ENCODE measurements at regions not wholly inside any gene's neighbourhood (a gene's known extent, or its start where the extent isn't known, plus 50 kb on each side); places are given as distances from the start of the nearest gene placed in this dataset.
"Not testable (repeated sequence)": the region's sequence is repeated elsewhere in the genome, so short reads cannot be mapped to it uniquely, and the experiment has no call there.

GRCh38 chr10:59047957-59048618 is 128.4 kb upstream of the PHYHIPL start:
- no peaks in the 10 kb centered on the region for H3K36me3 ChIP-seq (ENCODE audit: low read depth, low read length)
- no peaks in the 10 kb centered on the region for H3K9me3 ChIP-seq (ENCODE audit: low read length)
- no peak overlapping the region for H3K4me3 ChIP-seq (ENCODE audit: low read length)
- no peak overlapping the region for H3K27ac ChIP-seq (ENCODE audit: low read length)
- no peaks in the 10 kb centered on the region for H3K4me1 ChIP-seq (ENCODE audit: insufficient read depth, low read length)
- ATAC-seq: no peak
- ChIA-PET CTCF (no interaction called here), POLR2A (ENCODE audit: unreplicated experiment) (no interaction called here)
- no TSS peak for BruUV-seq (replicated peaks)
- H3F3A ChIP-seq (ENCODE audit: low read length, unreplicated experiment): no peaks in the 10 kb centered on the region
- TF ChIP-seq EZH2 (IDR thresholded peaks at IDR 0.05; ENCODE audit: low read length, unreplicated experiment) (no peak), CTCF (conservative IDR thresholded peaks at IDR 0.05; ENCODE audit: low read depth, low read length) (no peak), EZH2phosphoT487 (IDR thresholded peaks at IDR 0.05; ENCODE audit: borderline replicate concordance, low read length) (no peak)
- H4K20me1 ChIP-seq (ENCODE audit: low read length): no peaks in the 10 kb centered on the region
- H3K79me2 ChIP-seq (ENCODE audit: low read length): no peaks in the 10 kb centered on the region
- H2AFZ ChIP-seq (ENCODE audit: low read length): no peak overlapping the region
- intact Hi-C loops (cut with micrococcal nuclease): no loop called here
- no peak overlapping the region for H3K9ac ChIP-seq (ENCODE audit: low read length)
- no peaks in the 10 kb centered on the region for H3K9me2 ChIP-seq (replicated peaks; ENCODE audit: low read length)
- H3K4me2 ChIP-seq (ENCODE audit: low read length): no peak overlapping the region
- H3K27me3 ChIP-seq (ENCODE audit: low read length): peaks cover 19% of the 10 kb centered on the region
- no peak for DNase-seq

DNA sequence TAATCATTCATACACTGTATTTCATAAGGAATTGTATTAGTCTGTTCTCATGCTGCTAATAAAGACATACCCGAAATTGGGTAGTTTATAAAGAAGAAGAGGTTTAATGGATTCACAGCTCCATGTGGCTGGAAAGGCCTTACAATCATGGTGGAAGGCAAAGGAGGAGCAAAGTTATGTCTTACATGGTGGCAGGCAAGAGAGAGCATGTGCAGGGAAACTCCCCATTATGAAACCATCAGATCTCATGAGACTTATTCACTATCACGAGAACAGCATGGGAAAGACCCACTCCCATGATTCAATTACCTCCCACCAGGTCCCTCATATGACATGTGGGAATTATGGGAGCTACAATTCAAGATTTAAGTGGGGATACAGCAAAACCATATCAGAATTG is 122.9 kb upstream of the PHYHIPL start:
- ATAC-seq; BruUV-seq (replicated peaks); H3K4me3 ChIP-seq (ENCODE audit: low read length); H3K9ac ChIP-seq (ENCODE audit: low read length); intact Hi-C loops (cut with micrococcal nuclease); H3K79me2 ChIP-seq (ENCODE audit: low read length); H3K36me3 ChIP-seq (ENCODE audit: low read depth, low read length); H3F3A ChIP-seq (ENCODE audit: low read length, unreplicated experiment); DNase-seq; CTCF ChIA-PET; H4K20me1 ChIP-seq (ENCODE audit: low read length); H3K9me3 ChIP-seq (ENCODE audit: low read length); H2AFZ ChIP-seq (ENCODE audit: low read length); H3K27ac ChIP-seq (ENCODE audit: low read length); POLR2A ChIA-PET (ENCODE audit: unreplicated experiment); H3K4me1 ChIP-seq (ENCODE audit: insufficient read depth, low read length); H3K9me2 ChIP-seq (replicated peaks; ENCODE audit: low read length); H3K4me2 ChIP-seq (ENCODE audit: low read length): not testable (repeated sequence)
- peaks cover 14% of the 10 kb centered on the region for H3K27me3 ChIP-seq (ENCODE audit: low read length)

DNA sequence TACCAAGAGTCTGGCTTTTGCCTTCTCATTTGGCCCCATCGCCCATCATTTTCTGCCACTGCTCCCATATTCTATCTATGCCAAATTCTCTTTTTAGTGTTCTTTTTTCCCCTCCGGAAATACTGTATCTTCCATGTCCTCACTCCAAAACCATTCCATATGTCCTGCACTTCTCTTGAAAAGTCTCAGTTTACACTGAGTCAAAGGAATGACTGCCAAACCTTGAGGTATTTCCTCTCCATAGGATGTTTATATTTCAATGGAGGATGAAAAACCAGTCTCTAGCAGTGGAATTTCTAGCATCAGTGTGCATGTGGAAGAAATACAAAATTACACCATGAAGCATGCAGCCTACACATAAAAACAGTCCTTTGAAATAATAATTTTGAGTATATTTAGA is 121.4 kb upstream of the PHYHIPL start:
- no peaks in the 10 kb centered on the region for H3K9me3 ChIP-seq (ENCODE audit: low read length)
- no peak overlapping the region for H2AFZ ChIP-seq (ENCODE audit: low read length)
- no peaks in the 10 kb centered on the region for H3F3A ChIP-seq (ENCODE audit: low read length, unreplicated experiment)
- peaks cover 29% of the 10 kb centered on the region for H3K27me3 ChIP-seq (ENCODE audit: low read length)
- H3K27ac ChIP-seq (ENCODE audit: low read length): no peak overlapping the region
- no peaks in the 10 kb centered on the region for H4K20me1 ChIP-seq (ENCODE audit: low read length)
- H3K4me3 ChIP-seq (ENCODE audit: low read length): no peak overlapping the region
- POLR2A ChIA-PET (ENCODE audit: unreplicated experiment): no interaction called here
- H3K9ac ChIP-seq (ENCODE audit: low read length): no peak overlapping the region
- no peak for DNase-seq
- H3K4me1 ChIP-seq (ENCODE audit: insufficient read depth, low read length): no peaks in the 10 kb centered on the region
- H3K9me2 ChIP-seq (replicated peaks; ENCODE audit: low read length): no peaks in the 10 kb centered on the region
- CTCF ChIA-PET: no interaction called here
- TF ChIP-seq CTCF (conservative IDR thresholded peaks at IDR 0.05; ENCODE audit: low read depth, low read length): no peak
- no peak for TF ChIP-seq EZH2phosphoT487 (IDR thresholded peaks at IDR 0.05; ENCODE audit: borderline replicate concordance, low read length)
- TF ChIP-seq EZH2 (IDR thresholded peaks at IDR 0.05; ENCODE audit: low read length, unreplicated experiment): no peak
- no peaks in the 10 kb centered on the region for H3K79me2 ChIP-seq (ENCODE audit: low read length)
- intact Hi-C loops (cut with micrococcal nuclease): no loop called here
- ATAC-seq: no peak
- H3K36me3 ChIP-seq (ENCODE audit: low read depth, low read length): no peaks in the 10 kb centered on the region
- H3K4me2 ChIP-seq (ENCODE audit: low read length): no peak overlapping the region
- no TSS peak for BruUV-seq (replicated peaks)

Data from PC-3 (cell line).